CD4-positive, alpha-beta T cell treated with Interleukin-17A for 1 hour (primary cell): ENCODE measurements at regions not wholly inside any gene's neighbourhood (a gene's known extent, or its start where the extent isn't known, plus 50 kb on each side); places are given as distances from the start of the nearest gene placed in this dataset.

Source experiments
- DNase-seq: peaks from one replicate; pipeline ENCODE4 v3.0.0-alpha.2; 2020

DNA sequence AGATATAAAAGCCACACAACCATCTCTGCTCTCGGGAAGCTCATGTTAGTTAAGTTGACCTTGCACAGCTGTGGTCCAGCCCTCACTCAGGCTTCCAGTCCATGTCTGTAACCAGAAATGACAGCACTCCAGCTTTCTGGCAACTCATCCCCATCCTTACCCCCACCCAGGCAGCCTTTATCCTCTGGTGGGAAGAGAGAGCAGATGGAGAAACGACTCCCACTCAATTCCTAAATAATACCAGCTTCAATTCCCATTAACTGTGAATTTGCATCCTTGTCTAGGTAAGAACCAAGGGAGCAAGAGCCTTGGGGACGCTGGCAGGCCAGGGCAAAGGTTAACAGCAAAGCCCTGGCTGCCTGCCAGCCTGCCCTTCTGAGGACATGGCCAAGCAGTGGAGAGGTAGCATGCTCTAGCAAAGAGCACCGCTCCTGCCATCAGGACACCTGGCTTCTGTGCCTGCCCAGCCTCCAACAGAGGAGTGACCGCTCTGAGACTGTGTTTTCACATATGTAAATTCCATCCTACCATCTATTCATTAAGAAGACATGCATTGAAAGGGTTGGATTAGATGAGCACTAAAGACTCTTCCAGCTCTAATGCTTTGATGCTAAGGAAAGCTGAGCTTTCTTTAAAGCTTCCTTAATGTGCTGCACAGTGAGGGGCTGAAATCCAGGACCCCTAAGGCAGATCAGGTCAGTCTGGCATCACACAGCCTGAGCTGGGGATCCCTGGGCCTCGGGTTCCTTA, 236.1 kb downstream of the GRIN2B start:
- DNase-seq = no peak

GRCh38 chr12:13744561-13744960, 236.8 kb downstream of the GRIN2B start:
- DNase-seq = no peak

GRCh38 chr12:13740149-13740545, 241.3 kb downstream of the GRIN2B start:
- DNase-seq = no peak

- no peak for DNase-seq
Measured at GRCh38 chr12:13735734-13736133, 245.7 kb downstream of the GRIN2B start.

DNA sequence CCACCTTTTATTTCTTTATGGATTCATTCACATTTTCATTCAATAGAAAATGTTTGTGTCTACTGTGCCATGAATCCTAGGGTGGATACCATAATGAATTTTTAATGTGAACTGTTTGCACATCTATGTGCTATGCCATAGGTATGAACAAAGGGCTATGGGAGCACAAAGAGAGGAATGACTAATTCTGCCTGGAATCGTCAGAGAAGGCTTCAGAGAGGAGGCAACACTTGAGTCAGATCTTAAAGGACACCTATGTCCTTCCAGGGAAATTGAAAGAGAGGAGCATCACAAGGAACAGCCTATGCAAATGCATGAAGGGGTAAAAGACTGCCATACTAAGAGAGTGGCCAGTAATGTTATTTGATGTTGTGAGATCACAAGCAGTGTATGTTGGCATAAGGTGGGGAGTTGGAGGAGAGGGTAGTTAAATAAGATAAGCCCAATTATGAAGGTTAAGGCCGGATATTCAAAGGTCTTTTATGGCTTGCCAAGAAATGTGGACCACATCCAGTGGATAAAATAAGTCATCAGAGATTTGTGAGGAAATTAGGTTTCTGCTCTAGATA, 246.7 kb downstream of the GRIN2B start:
- DNase-seq = no peak

DNA sequence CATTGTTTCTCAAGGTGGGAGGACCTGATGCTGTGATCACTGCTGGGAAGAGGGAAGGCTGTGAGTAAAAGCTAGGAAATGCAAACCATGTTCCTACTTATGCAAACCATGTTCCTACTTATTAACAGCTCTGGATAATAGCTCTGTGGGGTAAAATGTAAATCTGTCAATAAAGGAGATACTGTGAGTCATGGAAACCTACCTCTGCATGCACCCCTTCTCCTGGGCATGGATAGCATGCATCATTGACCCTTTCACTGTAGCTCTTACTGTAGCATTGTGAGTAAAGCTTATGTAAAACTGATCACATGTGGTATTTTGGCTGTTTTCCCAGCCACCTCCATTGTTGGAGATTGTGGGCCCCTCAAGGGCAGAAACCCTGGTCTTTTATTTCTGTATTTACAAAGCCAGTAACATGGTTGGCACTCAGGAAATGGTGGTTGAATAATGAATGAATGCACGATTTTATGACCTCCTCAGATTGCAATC, 253.7 kb downstream of the GRIN2B start:
- no peak for DNase-seq

- no peak for DNase-seq
Measured at GRCh38 chr12:13725049-13725448, 256.4 kb downstream of the GRIN2B start.

GRCh38 chr12:13724136-13724535, 257.3 kb downstream of the GRIN2B start:
- DNase-seq = no peak

DNA sequence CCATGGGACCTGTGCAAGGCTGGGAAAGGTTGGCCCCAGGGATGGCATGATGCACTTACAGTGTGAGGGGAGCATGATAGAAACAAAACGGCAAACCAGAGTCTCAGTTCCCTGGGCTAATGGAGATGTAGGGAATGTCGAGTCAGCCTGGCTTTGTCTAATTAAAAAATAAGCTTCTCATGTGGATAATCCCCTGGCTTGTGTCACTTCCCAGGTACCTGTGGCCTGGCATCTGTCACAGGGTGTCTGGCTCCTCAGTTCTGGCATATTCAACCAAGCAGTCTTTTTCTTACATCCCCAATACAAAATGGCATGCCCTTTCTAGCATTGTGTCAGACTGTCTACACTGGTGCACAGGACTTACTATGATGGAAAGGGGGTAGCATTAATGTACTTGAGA, 261.4 kb downstream of the GRIN2B start:
- DNase-seq = no peak

GRCh38 chr12:13718271-13718670, 263.1 kb downstream of the GRIN2B start:
- DNase-seq = no peak

- DNase-seq = no peak
Measured at GRCh38 chr12:13716119-13716518, 265.3 kb downstream of the GRIN2B start.

GRCh38 chr12:13713556-13714410, 267.6 kb downstream of the GRIN2B start:
- no peak for DNase-seq

DNA sequence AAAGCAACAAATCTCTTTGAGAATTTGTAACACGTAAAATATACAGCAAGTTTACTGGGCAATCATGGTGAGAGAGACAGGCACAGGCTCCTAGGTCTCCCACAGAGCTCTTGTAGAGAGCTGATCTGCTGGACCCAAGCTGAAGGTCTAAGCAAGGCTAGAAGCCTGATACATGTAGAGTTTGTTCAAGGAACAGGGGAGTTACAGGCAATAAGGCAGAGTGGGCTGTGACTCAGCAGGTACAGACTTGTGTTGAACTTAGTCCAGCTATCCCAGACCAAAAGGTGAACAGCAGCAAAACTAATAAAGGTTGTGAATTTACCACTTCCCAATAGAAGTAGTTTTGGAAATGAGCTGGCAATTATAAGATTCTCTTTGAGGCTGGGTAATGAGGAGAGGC, 273.6 kb downstream of the GRIN2B start:
- DNase-seq = no peak

GRCh38 chr12:13702381-13702780, 279.0 kb downstream of the GRIN2B start:
- DNase-seq = no peak

DNA sequence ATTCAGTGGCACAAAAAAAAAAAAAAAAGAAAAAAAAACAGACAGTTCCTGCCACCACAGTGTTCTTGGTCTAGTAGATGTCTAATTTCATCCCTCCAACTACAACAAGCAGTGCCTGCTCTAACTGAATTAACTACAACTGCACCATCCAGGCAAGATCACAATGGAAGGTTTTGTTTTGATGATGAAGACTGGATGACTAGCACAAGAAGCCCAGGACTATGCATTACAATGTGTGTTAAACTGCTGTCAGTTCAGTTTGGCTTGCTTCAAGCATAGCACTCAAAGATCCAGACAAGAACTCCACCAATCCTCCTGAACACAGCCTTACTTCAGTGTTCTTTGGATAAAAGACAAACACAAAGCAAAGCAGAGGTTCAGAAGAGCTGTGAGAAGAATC, 279.9 kb downstream of the GRIN2B start:
- no peak for DNase-seq

DNA sequence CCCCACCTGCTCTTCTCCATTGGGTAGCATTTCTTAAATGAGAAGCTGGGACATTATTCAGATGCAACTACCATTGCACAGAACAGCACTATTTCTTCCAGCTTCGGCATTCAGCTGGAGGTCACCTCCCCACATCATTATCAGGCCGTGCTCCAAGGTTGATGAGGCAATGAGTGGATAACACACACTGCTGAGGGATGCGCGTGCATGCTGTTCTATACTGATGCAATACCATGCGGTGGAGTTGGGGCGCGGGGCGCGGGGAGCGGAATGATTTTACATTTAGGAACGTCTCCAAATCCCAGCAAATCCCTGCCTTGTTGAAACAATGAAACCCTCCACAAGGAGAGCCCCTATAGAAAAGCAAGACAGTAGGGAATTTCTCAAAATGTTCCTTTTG, 283.4 kb downstream of the GRIN2B start:
- no peak for DNase-seq

- no peak for DNase-seq
Measured at GRCh38 chr12:13695781-13696180, 285.6 kb downstream of the GRIN2B start.

- DNase-seq = no peak
Measured at GRCh38 chr12:13692332-13692731, 289.1 kb downstream of the GRIN2B start.

GRCh38 chr12:13691598-13691997, 289.8 kb downstream of the GRIN2B start:
- no peak for DNase-seq

DNA sequence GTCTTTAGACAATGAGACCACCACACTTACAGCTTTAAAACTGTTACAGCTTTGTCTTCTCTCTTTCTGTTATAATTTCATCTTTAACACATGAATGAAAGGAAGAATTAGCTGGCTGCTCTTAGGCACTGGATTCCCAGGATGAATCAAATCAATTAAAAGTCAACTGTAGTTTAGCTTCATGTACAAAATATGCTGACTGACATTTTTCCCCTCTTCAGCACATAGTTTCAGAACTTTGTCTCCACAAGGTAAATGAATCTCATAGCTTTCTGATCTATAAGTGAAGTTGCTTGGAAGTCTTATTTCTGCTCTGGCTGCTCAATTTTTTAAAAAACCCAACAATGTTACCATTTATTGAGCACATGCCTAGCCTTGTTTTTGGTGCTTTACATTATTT, 293.8 kb downstream of the GRIN2B start:
- no peak for DNase-seq

GRCh38 chr12:13686260-13686659, 295.1 kb downstream of the GRIN2B start:
- no peak for DNase-seq

- DNase-seq = no peak
Measured at GRCh38 chr12:13680916-13681315, 300.5 kb downstream of the GRIN2B start.

DNA sequence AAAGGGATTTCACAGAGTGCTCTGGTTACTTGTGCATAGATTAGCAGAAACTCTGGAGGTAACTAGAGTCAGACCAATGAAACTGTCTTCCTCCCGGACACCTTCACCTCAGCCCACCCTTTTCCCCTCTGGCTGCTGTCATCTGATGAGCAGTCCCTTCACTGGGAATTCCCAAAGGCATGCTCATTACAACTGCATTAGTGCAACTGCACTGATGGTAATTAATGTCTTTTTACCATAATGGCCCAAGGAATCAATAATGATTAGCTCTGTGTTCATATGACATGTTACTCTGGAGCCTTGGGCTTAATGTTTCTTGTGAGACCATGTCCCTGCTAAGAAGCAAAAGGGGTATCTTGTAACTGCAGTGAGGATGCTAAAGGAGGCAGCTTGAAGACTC, 304.5 kb downstream of the GRIN2B start:
- DNase-seq = no peak
